ENCODE measurements at regions not wholly inside any gene's neighbourhood (a gene's known extent, or its start where the extent isn't known, plus 50 kb on each side); places are given as distances from the start of the nearest gene placed in this dataset.

DNA sequence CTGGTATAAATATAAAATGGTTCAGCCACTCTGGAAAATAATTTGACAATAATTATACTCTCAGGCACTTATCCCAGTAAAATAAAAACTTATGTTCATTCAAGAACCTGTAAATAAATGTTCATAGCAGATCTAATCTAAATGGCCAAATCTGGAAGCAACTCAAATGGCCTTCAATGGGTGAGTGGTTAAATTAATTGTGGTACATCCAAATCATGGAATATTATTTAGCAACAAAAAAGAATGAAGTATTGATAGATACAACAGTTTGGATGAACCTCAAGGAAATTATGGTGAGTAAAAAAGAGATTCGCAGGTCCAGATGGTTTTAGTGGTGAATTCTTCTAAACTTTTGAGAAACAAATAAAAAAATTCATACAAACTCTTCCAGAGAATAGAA, 287.0 kb upstream of the ZC3H12C start:
- no peak for TF ChIP-seq POLR2AphosphoS5 (IDR thresholded peaks at IDR 0.05; ENCODE audit: low read depth)
- TF ChIP-seq, protein P1, sequence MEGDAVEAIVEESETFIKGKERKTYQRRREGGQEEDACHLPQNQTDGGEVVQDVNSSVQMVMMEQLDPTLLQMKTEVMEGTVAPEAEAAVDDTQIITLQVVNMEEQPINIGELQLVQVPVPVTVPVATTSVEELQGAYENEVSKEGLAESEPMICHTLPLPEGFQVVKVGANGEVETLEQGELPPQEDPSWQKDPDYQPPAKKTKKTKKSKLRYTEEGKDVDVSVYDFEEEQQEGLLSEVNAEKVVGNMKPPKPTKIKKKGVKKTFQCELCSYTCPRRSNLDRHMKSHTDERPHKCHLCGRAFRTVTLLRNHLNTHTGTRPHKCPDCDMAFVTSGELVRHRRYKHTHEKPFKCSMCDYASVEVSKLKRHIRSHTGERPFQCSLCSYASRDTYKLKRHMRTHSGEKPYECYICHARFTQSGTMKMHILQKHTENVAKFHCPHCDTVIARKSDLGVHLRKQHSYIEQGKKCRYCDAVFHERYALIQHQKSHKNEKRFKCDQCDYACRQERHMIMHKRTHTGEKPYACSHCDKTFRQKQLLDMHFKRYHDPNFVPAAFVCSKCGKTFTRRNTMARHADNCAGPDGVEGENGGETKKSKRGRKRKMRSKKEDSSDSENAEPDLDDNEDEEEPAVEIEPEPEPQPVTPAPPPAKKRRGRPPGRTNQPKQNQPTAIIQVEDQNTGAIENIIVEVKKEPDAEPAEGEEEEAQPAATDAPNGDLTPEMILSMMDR (conservative IDR thresholded peaks at IDR 0.05; ENCODE audit: low read depth in 2 of 2), result no peak
- TF ChIP-seq EZH2phosphoT487 (IDR thresholded peaks at IDR 0.05; ENCODE audit: unreplicated experiment), result no peak
- no peak for TF ChIP-seq EZH2 (IDR thresholded peaks at IDR 0.05; ENCODE audit: low read depth, unreplicated experiment)
- no peak for TF ChIP-seq JUNB (IDR thresholded peaks at IDR 0.05; ENCODE audit: unreplicated experiment)
- TF ChIP-seq, protein P2, sequence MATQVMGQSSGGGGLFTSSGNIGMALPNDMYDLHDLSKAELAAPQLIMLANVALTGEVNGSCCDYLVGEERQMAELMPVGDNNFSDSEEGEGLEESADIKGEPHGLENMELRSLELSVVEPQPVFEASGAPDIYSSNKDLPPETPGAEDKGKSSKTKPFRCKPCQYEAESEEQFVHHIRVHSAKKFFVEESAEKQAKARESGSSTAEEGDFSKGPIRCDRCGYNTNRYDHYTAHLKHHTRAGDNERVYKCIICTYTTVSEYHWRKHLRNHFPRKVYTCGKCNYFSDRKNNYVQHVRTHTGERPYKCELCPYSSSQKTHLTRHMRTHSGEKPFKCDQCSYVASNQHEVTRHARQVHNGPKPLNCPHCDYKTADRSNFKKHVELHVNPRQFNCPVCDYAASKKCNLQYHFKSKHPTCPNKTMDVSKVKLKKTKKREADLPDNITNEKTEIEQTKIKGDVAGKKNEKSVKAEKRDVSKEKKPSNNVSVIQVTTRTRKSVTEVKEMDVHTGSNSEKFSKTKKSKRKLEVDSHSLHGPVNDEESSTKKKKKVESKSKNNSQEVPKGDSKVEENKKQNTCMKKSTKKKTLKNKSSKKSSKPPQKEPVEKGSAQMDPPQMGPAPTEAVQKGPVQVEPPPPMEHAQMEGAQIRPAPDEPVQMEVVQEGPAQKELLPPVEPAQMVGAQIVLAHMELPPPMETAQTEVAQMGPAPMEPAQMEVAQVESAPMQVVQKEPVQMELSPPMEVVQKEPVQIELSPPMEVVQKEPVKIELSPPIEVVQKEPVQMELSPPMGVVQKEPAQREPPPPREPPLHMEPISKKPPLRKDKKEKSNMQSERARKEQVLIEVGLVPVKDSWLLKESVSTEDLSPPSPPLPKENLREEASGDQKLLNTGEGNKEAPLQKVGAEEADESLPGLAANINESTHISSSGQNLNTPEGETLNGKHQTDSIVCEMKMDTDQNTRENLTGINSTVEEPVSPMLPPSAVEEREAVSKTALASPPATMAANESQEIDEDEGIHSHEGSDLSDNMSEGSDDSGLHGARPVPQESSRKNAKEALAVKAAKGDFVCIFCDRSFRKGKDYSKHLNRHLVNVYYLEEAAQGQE (IDR thresholded peaks at IDR 0.05; ENCODE audit: unreplicated experiment), result no peak
- no peak for TF ChIP-seq CREB1 (CRISPR knock-in tag; IDR thresholded peaks at IDR 0.05; ENCODE audit: low read depth)
- no peak for TF ChIP-seq ZNF331 (CRISPR knock-in tag; IDR thresholded peaks at IDR 0.05; ENCODE audit: low read depth)
- TF ChIP-seq, protein P3, sequence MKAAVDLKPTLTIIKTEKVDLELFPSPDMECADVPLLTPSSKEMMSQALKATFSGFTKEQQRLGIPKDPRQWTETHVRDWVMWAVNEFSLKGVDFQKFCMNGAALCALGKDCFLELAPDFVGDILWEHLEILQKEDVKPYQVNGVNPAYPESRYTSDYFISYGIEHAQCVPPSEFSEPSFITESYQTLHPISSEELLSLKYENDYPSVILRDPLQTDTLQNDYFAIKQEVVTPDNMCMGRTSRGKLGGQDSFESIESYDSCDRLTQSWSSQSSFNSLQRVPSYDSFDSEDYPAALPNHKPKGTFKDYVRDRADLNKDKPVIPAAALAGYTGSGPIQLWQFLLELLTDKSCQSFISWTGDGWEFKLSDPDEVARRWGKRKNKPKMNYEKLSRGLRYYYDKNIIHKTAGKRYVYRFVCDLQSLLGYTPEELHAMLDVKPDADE (IDR thresholded peaks at IDR 0.05), result no peak
- no peak for TF ChIP-seq ZNF114 (CRISPR knock-in tag; IDR thresholded peaks at IDR 0.05)
- no peak for TF ChIP-seq NANOG (IDR thresholded peaks at IDR 0.05; ENCODE audit: borderline replicate concordance)
- TF ChIP-seq, protein P4, sequence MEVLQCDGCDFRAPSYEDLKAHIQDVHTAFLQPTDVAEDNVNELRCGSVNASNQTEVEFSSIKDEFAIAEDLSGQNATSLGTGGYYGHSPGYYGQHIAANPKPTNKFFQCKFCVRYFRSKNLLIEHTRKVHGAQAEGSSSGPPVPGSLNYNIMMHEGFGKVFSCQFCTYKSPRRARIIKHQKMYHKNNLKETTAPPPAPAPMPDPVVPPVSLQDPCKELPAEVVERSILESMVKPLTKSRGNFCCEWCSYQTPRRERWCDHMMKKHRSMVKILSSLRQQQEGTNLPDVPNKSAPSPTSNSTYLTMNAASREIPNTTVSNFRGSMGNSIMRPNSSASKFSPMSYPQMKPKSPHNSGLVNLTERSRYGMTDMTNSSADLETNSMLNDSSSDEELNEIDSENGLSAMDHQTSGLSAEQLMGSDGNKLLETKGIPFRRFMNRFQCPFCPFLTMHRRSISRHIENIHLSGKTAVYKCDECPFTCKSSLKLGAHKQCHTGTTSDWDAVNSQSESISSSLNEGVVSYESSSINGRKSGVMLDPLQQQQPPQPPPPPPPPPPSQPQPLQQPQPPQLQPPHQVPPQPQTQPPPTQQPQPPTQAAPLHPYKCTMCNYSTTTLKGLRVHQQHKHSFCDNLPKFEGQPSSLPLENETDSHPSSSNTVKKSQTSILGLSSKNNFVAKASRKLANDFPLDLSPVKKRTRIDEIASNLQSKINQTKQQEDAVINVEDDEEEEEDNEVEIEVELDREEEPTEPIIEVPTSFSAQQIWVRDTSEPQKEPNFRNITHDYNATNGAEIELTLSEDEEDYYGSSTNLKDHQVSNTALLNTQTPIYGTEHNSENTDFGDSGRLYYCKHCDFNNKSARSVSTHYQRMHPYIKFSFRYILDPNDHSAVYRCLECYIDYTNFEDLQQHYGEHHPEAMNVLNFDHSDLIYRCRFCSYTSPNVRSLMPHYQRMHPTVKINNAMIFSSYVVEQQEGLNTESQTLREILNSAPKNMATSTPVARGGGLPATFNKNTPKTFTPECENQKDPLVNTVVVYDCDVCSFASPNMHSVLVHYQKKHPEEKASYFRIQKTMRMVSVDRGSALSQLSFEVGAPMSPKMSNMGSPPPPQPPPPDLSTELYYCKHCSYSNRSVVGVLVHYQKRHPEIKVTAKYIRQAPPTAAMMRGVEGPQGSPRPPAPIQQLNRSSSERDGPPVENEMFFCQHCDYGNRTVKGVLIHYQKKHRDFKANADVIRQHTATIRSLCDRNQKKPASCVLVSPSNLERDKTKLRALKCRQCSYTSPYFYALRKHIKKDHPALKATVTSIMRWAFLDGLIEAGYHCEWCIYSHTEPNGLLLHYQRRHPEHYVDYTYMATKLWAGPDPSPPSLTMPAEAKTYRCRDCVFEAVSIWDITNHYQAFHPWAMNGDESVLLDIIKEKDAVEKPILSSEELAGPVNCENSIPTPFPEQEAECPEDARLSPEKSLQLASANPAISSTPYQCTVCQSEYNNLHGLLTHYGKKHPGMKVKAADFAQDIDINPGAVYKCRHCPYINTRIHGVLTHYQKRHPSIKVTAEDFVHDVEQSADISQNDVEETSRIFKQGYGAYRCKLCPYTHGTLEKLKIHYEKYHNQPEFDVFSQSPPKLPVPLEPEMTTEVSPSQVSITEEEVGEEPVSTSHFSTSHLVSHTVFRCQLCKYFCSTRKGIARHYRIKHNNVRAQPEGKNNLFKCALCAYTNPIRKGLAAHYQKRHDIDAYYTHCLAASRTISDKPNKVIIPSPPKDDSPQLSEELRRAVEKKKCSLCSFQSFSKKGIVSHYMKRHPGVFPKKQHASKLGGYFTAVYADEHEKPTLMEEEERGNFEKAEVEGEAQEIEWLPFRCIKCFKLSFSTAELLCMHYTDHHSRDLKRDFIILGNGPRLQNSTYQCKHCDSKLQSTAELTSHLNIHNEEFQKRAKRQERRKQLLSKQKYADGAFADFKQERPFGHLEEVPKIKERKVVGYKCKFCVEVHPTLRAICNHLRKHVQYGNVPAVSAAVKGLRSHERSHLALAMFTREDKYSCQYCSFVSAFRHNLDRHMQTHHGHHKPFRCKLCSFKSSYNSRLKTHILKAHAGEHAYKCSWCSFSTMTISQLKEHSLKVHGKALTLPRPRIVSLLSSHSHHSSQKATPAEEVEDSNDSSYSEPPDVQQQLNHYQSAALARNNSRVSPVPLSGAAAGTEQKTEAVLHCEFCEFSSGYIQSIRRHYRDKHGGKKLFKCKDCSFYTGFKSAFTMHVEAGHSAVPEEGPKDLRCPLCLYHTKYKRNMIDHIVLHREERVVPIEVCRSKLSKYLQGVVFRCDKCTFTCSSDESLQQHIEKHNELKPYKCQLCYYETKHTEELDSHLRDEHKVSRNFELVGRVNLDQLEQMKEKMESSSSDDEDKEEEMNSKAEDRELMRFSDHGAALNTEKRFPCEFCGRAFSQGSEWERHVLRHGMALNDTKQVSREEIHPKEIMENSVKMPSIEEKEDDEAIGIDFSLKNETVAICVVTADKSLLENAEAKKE (CRISPR knock-in tag; IDR thresholded peaks at IDR 0.05), result no peak
- no peak for TF ChIP-seq STAT1 (IDR thresholded peaks at IDR 0.05; ENCODE audit: unreplicated experiment)
